DND-41 (cell line): ENCODE measurements at regions not wholly inside any gene's neighbourhood (a gene's known extent, or its start where the extent isn't known, plus 50 kb on each side); places are given as distances from the start of the nearest gene placed in this dataset.

Experiments
- CTCF ChIP-seq: IDR thresholded peaks from 2 replicates; pipeline ENCODE4 v1.5.1; 2012; ENCODE audit warnings: borderline replicate concordance, low read length, moderate library complexity, mild to moderate bottlenecking; ENCODE audit not compliant: poor library complexity, severe bottlenecking; ENCODE audit errors: extremely low read depth
- EZH2 ChIP-seq: IDR thresholded peaks from 3 replicates; pipeline ENCODE4 v1.6.1; 2012; ENCODE audit warnings: borderline replicate concordance, low read depth, mild to moderate bottlenecking, moderate library complexity, low read length, inconsistent platforms; ENCODE audit not compliant: severe bottlenecking

GRCh38 chr10:29032169-29032568, 256.7 kb upstream of the LYZL1 start:
- no peak for TF ChIP-seq CTCF
- no peak for TF ChIP-seq EZH2
